ENCODE measurements at regions not wholly inside any gene's neighbourhood (a gene's known extent, or its start where the extent isn't known, plus 50 kb on each side); places are given as distances from the start of the nearest gene placed in this dataset.

DNA sequence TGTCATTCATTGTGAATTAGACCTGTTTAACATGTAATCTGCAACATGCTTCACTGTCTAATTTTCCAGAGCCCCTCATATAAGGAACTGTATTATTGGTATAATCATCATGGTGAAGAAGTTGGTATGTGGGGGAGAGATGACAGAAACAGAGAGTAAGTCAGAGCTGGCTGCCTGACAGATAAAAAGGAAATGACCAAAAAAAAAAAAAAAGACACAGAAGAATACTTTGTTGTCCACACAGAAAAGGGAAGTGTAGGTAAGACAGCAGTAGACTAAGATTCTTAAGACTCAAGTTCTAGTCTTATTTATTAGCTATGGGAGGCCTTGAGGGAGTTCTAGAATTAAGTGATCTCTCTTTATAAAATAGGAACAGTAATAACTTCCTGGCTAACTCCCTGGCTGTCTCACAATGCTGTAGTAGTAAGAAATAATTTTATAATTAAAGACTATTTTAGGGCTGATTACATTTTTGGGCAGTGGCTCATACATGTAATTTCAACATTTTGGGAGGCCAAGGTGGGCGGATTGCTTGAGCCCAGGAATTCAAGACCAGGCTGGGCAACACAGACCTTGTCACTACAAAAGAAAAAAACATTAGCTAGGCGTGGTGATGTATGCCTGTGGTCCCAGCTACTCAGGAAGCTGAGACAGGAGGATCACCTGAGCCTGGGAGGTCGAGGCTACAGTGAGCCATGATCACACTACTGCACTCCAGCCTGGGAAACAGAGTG lies 102.5 kb downstream of the PRL start:
- H3K9ac ChIP-seq (replicated peaks; ENCODE audit: extremely low read depth, insufficient read depth, low read length): no peak overlapping the region
- H3K27me3 ChIP-seq (ENCODE audit: control insufficient read depth in 2 of 2, insufficient read depth in 2 of 2, low read length in 2 of 2): no peaks in the 10 kb centered on the region
- H3K4me3 ChIP-seq (replicated peaks in 1 of 3; ENCODE audit: insufficient read depth in 1 of 3, low read depth in 1 of 3, low read length in 3 of 3): no peak overlapping the region
- FAIRE-seq (no peak), DNase-seq (ENCODE audit: low read depth, low spot score) (no peak)
- no peaks in the 10 kb centered on the region for H3K9me1 ChIP-seq (replicated peaks; ENCODE audit: control insufficient read depth, extremely low read depth, insufficient read depth, low read length)
- no peak overlapping the region for H3K27ac ChIP-seq (ENCODE audit: insufficient read depth, low read depth, low read length)
- dilution Hi-C loops (cut with MboI; ENCODE audit: extremely low pct_ligation_motif_present, low sequenced_read_pairs): no loop called here
- intact Hi-C loops (cut with micrococcal nuclease): no loop called here
- ChIA-PET CTCF (no interaction called here), POLR2A (no interaction called here)
- H3K79me2 ChIP-seq (ENCODE audit: control insufficient read depth, insufficient read depth, low read length): no peaks in the 10 kb centered on the region
- H3K36me3 ChIP-seq (ENCODE audit: control insufficient read depth in 2 of 2, extremely low read depth in 1 of 2, insufficient read depth in 2 of 2, low read length in 2 of 2): no peaks in the 10 kb centered on the region
- no peaks in the 10 kb centered on the region for H3K9me3 ChIP-seq (replicated peaks; ENCODE audit: control insufficient read depth, insufficient read depth, low read length)
- H3K4me2 ChIP-seq (ENCODE audit: insufficient read depth, low read length): no peak overlapping the region
- BruUV-seq (replicated peaks): no TSS peak
- H4K20me1 ChIP-seq (replicated peaks; ENCODE audit: control insufficient read depth, extremely low read depth, insufficient read depth, low read length): no peaks in the 10 kb centered on the region
- no peak overlapping the region for H2AFZ ChIP-seq (ENCODE audit: low read depth, low read length)
- H3K4me1 ChIP-seq (ENCODE audit: control insufficient read depth, extremely low read depth, insufficient read depth, low read length): no peaks in the 10 kb centered on the region
- TF ChIP-seq, protein P1, sequence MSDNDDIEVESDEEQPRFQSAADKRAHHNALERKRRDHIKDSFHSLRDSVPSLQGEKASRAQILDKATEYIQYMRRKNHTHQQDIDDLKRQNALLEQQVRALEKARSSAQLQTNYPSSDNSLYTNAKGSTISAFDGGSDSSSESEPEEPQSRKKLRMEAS (IDR thresholded peaks at IDR 0.05; ENCODE audit: insufficient read depth, insufficient read length): no peak
- TF ChIP-seq JUN (IDR thresholded peaks at IDR 0.05; ENCODE audit: borderline replicate concordance, insufficient read depth, insufficient read length, low read depth) (no peak), FOS (IDR thresholded peaks at IDR 0.05; ENCODE audit: borderline replicate concordance, insufficient read depth, low read length) (no peak), GATA2 (IDR thresholded peaks at IDR 0.05; ENCODE audit: insufficient read depth, insufficient read length, low read depth, low read length) (no peak), POLR2AphosphoS5 (IDR thresholded peaks at IDR 0.05; ENCODE audit: insufficient read depth, low read depth, low read length) (no peak), EZH2 (IDR thresholded peaks at IDR 0.05; ENCODE audit: borderline replicate concordance, low read depth, low read length, severe bottlenecking) (no peak), POLR2A (IDR thresholded peaks at IDR 0.05; ENCODE audit: low read depth, low read length) (no peak), MYC (IDR thresholded peaks at IDR 0.05; ENCODE audit: low read depth, low read length) (no peak)
- TF ChIP-seq, protein P2, sequence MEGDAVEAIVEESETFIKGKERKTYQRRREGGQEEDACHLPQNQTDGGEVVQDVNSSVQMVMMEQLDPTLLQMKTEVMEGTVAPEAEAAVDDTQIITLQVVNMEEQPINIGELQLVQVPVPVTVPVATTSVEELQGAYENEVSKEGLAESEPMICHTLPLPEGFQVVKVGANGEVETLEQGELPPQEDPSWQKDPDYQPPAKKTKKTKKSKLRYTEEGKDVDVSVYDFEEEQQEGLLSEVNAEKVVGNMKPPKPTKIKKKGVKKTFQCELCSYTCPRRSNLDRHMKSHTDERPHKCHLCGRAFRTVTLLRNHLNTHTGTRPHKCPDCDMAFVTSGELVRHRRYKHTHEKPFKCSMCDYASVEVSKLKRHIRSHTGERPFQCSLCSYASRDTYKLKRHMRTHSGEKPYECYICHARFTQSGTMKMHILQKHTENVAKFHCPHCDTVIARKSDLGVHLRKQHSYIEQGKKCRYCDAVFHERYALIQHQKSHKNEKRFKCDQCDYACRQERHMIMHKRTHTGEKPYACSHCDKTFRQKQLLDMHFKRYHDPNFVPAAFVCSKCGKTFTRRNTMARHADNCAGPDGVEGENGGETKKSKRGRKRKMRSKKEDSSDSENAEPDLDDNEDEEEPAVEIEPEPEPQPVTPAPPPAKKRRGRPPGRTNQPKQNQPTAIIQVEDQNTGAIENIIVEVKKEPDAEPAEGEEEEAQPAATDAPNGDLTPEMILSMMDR (IDR thresholded peaks at IDR 0.05; ENCODE audit: extremely low read depth in 1 of 2, insufficient read depth in 1 of 2, low read depth in 1 of 2, low read length in 2 of 2): no peak

Measured in endothelial cell of umbilical vein (primary cell).